Neural progenitor cell (in vitro differentiated cells): ENCODE measurements at regions not wholly inside any gene's neighbourhood (a gene's known extent, or its start where the extent isn't known, plus 50 kb on each side); places are given as distances from the start of the nearest gene placed in this dataset.
A peak's percentile ranks its signal among the peaks of the same experiment; 100 is the strongest.

Experiments used
- DNase-seq: peaks from one replicate; pipeline ENCODE4 v3.0.0-alpha.2; 2016; ENCODE audit warnings: low spot score
- H2AFZ ChIP-seq: fragments of 200-600 bp; sonication (generic); replicated peaks from 2 replicates; pipeline ENCODE4 v1.6.1; 2016; ENCODE audit warnings: antibody characterized with exemption
- H3F3A ChIP-seq: fragments of 200-600 bp; sonication (generic); 2 replicates; pipeline ENCODE4 v1.6.1; 2016; ENCODE audit warnings: antibody characterized with exemption, low read depth
- H3K27ac ChIP-seq: fragments of 200-600 bp; sonication (generic); 2 replicates; pipeline ENCODE4 v1.5.1; 2016; ENCODE audit warnings: mild to moderate bottlenecking
- H3K27me3 ChIP-seq: fragments of 200-600 bp; sonication (generic); 2 replicates; pipeline ENCODE4 v1.6.1; 2016; ENCODE audit warnings: mild to moderate bottlenecking, moderate library complexity
- H3K36me3 ChIP-seq: fragments of 200-600 bp; sonication (generic); 2 replicates; pipeline ENCODE4 v1.5.1; 2016
- H3K4me1 ChIP-seq: fragments of 200-600 bp; sonication (generic); 2 replicates; pipeline ENCODE4 v1.6.1; 2016; ENCODE audit warnings: mixed run types
- H3K4me2 ChIP-seq: fragments of 200-600 bp; sonication (generic); 2 replicates; pipeline ENCODE4 v1.6.1; 2016
- H3K4me3 ChIP-seq: fragments of 200-600 bp; sonication (generic); 2 replicates; pipeline ENCODE4 v1.5.1; 2016
- H3K79me2 ChIP-seq: fragments of 200-600 bp; sonication (generic); 2 replicates; pipeline ENCODE4 v1.6.1; 2016; ENCODE audit warnings: low read depth
- H3K9ac ChIP-seq: fragments of 200-600 bp; sonication (generic); 2 replicates; pipeline ENCODE4 v1.6.1; 2016
- H3K9me3 ChIP-seq: fragments of 200-600 bp; sonication (generic); 2 replicates; pipeline ENCODE4 v1.5.1; 2016; ENCODE audit warnings: low read depth
- H4K20me1 ChIP-seq: fragments of 200-600 bp; sonication (generic); 2 replicates; pipeline ENCODE4 v1.6.1; 2016; ENCODE audit warnings: low read depth
- H3K27ac Mint-ChIP-seq: 3 replicates; pipeline ENCODE4 v1.8.0; 2021; ENCODE audit warnings: mixed read lengths
- H3K27me3 Mint-ChIP-seq: 2 replicates; pipeline ENCODE4 v1.8.0; 2022; ENCODE audit warnings: low read depth, mild to moderate bottlenecking, inconsistent platforms, moderate library complexity, mixed read lengths; ENCODE audit not compliant: insufficient read depth
- H3K36me3 Mint-ChIP-seq: 3 replicates; pipeline ENCODE4 v1.8.0; 2021; ENCODE audit warnings: mixed read lengths
- H3K4me1 Mint-ChIP-seq: 3 replicates; pipeline ENCODE4 v1.8.0; 2021; ENCODE audit warnings: mixed read lengths
- H3K4me3 Mint-ChIP-seq: 3 replicates; pipeline ENCODE4 v1.8.0; 2021; ENCODE audit warnings: mild to moderate bottlenecking, moderate library complexity, mixed read lengths
- H3K9me3 Mint-ChIP-seq: 3 replicates; pipeline ENCODE4 v1.8.0; 2020; ENCODE audit warnings: mixed read lengths
- EZH2 ChIP-seq: fragments of 200-600 bp; sonication (generic); IDR thresholded peaks from 2 replicates; pipeline ENCODE4 v1.6.1; 2017; ENCODE audit warnings: antibody characterized with exemption, mild to moderate bottlenecking, moderate library complexity
- EZH2phosphoT487 ChIP-seq: fragments of 200-600 bp; sonication (generic); IDR thresholded peaks from 2 replicates; pipeline ENCODE4 v1.6.1; 2017; ENCODE audit warnings: antibody characterized with exemption
- TF ChIP-seq, protein P1 (sequence below): fragments of 200-600 bp; sonication (generic); IDR thresholded peaks from 2 replicates; pipeline ENCODE4 v1.5.1; 2017; ENCODE audit warnings: antibody characterized with exemption, mild to moderate bottlenecking

DNA sequence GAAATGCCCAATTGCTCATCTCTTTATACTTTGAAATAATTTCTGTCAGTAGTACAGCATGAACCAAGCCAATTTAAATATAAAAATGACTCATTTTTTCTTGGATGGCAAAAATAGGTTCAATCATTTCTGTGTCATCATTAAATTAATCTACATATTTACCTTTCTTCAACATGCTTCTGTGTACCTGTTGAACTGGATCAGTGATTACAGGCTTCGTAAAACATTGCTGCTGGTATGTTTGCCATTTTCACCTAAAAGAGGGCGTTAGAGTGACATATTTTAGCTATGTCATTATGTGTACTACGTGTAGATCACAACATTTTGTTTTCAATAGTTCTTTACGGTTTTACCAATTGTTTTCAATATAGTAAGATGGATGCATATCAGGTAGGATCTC is 340.5 kb upstream of the MAOA start:
- Histone ChIP-seq H3K9me3 (no peaks in the 10 kb centered on the region), H3K4me2 (no peak overlapping the region), H3K4me1 (no peaks in the 10 kb centered on the region), H3K27ac (no peak overlapping the region), H3K9ac (no peak overlapping the region), H4K20me1 (no peaks in the 10 kb centered on the region), H3K27me3 (no peaks in the 10 kb centered on the region), H3K79me2 (no peaks in the 10 kb centered on the region), H3F3A (no peaks in the 10 kb centered on the region), H3K36me3 (no peaks in the 10 kb centered on the region), H2AFZ (no peak overlapping the region), H3K4me3 (no peak overlapping the region)
- Mint-ChIP-seq H3K9me3 (peaks cover 2% of the 10 kb centered on the region), H3K27me3 (peaks cover 4% of the 10 kb centered on the region), H3K27ac (no peak overlapping the region), H3K4me3 (no peak overlapping the region), H3K4me1 (peaks cover 2% of the 10 kb centered on the region), H3K36me3 (no peaks in the 10 kb centered on the region)
- no peak for DNase-seq
- TF ChIP-seq, protein P1, sequence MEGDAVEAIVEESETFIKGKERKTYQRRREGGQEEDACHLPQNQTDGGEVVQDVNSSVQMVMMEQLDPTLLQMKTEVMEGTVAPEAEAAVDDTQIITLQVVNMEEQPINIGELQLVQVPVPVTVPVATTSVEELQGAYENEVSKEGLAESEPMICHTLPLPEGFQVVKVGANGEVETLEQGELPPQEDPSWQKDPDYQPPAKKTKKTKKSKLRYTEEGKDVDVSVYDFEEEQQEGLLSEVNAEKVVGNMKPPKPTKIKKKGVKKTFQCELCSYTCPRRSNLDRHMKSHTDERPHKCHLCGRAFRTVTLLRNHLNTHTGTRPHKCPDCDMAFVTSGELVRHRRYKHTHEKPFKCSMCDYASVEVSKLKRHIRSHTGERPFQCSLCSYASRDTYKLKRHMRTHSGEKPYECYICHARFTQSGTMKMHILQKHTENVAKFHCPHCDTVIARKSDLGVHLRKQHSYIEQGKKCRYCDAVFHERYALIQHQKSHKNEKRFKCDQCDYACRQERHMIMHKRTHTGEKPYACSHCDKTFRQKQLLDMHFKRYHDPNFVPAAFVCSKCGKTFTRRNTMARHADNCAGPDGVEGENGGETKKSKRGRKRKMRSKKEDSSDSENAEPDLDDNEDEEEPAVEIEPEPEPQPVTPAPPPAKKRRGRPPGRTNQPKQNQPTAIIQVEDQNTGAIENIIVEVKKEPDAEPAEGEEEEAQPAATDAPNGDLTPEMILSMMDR: no peak
- TF ChIP-seq EZH2phosphoT487 (no peak), EZH2 (no peak)

DNA sequence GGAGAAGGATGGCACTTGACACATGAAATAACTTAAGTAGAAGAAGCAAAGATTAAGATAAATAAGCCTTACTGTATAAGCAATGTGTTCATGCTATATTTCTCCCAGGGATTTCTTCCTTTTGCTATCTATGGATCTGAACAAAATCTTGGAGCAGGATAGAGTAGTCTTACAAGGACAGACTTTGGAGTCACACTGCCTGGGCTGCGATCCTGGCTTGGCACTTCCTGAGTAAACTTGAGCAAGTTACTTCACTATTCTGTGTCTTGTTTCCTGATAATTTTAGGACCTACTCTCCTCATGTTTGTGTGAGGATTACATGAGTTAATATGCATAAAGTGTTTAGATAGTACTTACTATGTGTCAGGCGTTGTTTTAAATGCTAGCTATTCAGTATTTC is 340.0 kb upstream of the MAOA start:
- peaks cover 2% of the 10 kb centered on the region for H3K9me3 Mint-ChIP-seq
- no peaks in the 10 kb centered on the region for H4K20me1 ChIP-seq
- H3K4me3 ChIP-seq: no peak overlapping the region
- H3K36me3 Mint-ChIP-seq: no peaks in the 10 kb centered on the region
- no peaks in the 10 kb centered on the region for H3K79me2 ChIP-seq
- H3F3A ChIP-seq: no peaks in the 10 kb centered on the region
- H3K36me3 ChIP-seq: no peaks in the 10 kb centered on the region
- no peak overlapping the region for H3K27ac Mint-ChIP-seq
- H3K4me1 ChIP-seq: no peaks in the 10 kb centered on the region
- no peaks in the 10 kb centered on the region for H3K9me3 ChIP-seq
- no peak overlapping the region for H3K27ac ChIP-seq
- no peaks in the 10 kb centered on the region for H3K27me3 ChIP-seq
- no peak overlapping the region for H3K4me2 ChIP-seq
- no peak for TF ChIP-seq EZH2phosphoT487
- no peak for TF ChIP-seq EZH2
- TF ChIP-seq, protein P1: no peak
- no peak overlapping the region for H3K4me3 Mint-ChIP-seq
- H3K27me3 Mint-ChIP-seq: peaks cover 4% of the 10 kb centered on the region
- no peak for DNase-seq
- no peak overlapping the region for H2AFZ ChIP-seq
- H3K9ac ChIP-seq: no peak overlapping the region
- peaks cover 2% of the 10 kb centered on the region for H3K4me1 Mint-ChIP-seq

GRCh38 chrX:43317378-43317777 is 338.7 kb upstream of the MAOA start:
- peaks cover 4% of the 10 kb centered on the region for H3K27me3 Mint-ChIP-seq
- no peaks in the 10 kb centered on the region for H3K9me3 ChIP-seq
- H3K9ac ChIP-seq: no peak overlapping the region
- no peak overlapping the region for H3K27ac ChIP-seq
- no peak overlapping the region for H3K4me3 Mint-ChIP-seq
- no peaks in the 10 kb centered on the region for H3F3A ChIP-seq
- no peaks in the 10 kb centered on the region for H3K79me2 ChIP-seq
- H3K4me3 ChIP-seq: no peak overlapping the region
- no peaks in the 10 kb centered on the region for H3K9me3 Mint-ChIP-seq
- H3K27ac Mint-ChIP-seq: no peak overlapping the region
- TF ChIP-seq EZH2phosphoT487 (no peak), EZH2 (no peak)
- TF ChIP-seq, protein P1: no peak
- DNase-seq: no peak
- H3K27me3 ChIP-seq: no peaks in the 10 kb centered on the region
- H3K36me3 ChIP-seq: no peaks in the 10 kb centered on the region
- H3K36me3 Mint-ChIP-seq: no peaks in the 10 kb centered on the region
- H4K20me1 ChIP-seq: no peaks in the 10 kb centered on the region
- no peak overlapping the region for H3K4me2 ChIP-seq
- no peaks in the 10 kb centered on the region for H3K4me1 ChIP-seq
- peak overlapping the region; percentile 71 for H2AFZ ChIP-seq
- no peaks in the 10 kb centered on the region for H3K4me1 Mint-ChIP-seq
